ENCODE measurements at regions not wholly inside any gene's neighbourhood (a gene's known extent, or its start where the extent isn't known, plus 50 kb on each side); places are given as distances from the start of the nearest gene placed in this dataset.

- H3K9me3 ChIP-seq (ENCODE audit: control insufficient read depth, insufficient read depth, low read depth, low read length), result peaks cover 11% of the 10 kb centered on the region
- H3K27me3 ChIP-seq (ENCODE audit: control insufficient read depth, insufficient read depth, low read length), result peaks cover 4% of the 10 kb centered on the region
- no peaks in the 10 kb centered on the region for H3K36me3 ChIP-seq (ENCODE audit: control insufficient read depth, insufficient read depth, low read length)
- no peaks in the 10 kb centered on the region for H3K4me1 ChIP-seq (ENCODE audit: control insufficient read depth, insufficient read depth, low read length)
- ATAC-seq (no peak), DNase-seq (ENCODE audit: low read depth, low spot score) (no peak)
- no TSS peak for BruUV-seq (replicated peaks)
- in situ Hi-C loops (cut with HindIII; ENCODE audit: low pct_unique_long_range_greater_than_20kb, low sequenced_read_pairs), result no loop called here
- H3K4me3 ChIP-seq (ENCODE audit: low read depth in 2 of 2, low read length in 2 of 2), result no peak overlapping the region
- TF ChIP-seq, protein P1, sequence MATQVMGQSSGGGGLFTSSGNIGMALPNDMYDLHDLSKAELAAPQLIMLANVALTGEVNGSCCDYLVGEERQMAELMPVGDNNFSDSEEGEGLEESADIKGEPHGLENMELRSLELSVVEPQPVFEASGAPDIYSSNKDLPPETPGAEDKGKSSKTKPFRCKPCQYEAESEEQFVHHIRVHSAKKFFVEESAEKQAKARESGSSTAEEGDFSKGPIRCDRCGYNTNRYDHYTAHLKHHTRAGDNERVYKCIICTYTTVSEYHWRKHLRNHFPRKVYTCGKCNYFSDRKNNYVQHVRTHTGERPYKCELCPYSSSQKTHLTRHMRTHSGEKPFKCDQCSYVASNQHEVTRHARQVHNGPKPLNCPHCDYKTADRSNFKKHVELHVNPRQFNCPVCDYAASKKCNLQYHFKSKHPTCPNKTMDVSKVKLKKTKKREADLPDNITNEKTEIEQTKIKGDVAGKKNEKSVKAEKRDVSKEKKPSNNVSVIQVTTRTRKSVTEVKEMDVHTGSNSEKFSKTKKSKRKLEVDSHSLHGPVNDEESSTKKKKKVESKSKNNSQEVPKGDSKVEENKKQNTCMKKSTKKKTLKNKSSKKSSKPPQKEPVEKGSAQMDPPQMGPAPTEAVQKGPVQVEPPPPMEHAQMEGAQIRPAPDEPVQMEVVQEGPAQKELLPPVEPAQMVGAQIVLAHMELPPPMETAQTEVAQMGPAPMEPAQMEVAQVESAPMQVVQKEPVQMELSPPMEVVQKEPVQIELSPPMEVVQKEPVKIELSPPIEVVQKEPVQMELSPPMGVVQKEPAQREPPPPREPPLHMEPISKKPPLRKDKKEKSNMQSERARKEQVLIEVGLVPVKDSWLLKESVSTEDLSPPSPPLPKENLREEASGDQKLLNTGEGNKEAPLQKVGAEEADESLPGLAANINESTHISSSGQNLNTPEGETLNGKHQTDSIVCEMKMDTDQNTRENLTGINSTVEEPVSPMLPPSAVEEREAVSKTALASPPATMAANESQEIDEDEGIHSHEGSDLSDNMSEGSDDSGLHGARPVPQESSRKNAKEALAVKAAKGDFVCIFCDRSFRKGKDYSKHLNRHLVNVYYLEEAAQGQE (IDR thresholded peaks at IDR 0.05; ENCODE audit: insufficient read depth in 1 of 2, low read depth in 2 of 2, low read length in 1 of 2), result no peak
- TF ChIP-seq, protein P2, sequence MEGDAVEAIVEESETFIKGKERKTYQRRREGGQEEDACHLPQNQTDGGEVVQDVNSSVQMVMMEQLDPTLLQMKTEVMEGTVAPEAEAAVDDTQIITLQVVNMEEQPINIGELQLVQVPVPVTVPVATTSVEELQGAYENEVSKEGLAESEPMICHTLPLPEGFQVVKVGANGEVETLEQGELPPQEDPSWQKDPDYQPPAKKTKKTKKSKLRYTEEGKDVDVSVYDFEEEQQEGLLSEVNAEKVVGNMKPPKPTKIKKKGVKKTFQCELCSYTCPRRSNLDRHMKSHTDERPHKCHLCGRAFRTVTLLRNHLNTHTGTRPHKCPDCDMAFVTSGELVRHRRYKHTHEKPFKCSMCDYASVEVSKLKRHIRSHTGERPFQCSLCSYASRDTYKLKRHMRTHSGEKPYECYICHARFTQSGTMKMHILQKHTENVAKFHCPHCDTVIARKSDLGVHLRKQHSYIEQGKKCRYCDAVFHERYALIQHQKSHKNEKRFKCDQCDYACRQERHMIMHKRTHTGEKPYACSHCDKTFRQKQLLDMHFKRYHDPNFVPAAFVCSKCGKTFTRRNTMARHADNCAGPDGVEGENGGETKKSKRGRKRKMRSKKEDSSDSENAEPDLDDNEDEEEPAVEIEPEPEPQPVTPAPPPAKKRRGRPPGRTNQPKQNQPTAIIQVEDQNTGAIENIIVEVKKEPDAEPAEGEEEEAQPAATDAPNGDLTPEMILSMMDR (IDR thresholded peaks at IDR 0.05), result no peak
- no peak for TF ChIP-seq SIN3A (IDR thresholded peaks at IDR 0.05; ENCODE audit: borderline replicate concordance, insufficient read depth, low read depth, low read length)
- POLR2A ChIA-PET, result no interaction called here
- intact Hi-C loops (cut with micrococcal nuclease; ENCODE audit: unreplicated experiment), result no loop called here
- no peak overlapping the region for H3K27ac ChIP-seq (ENCODE audit: low read length)
- CTCF ChIA-PET, result no interaction called here
These were observed 79.5 kb upstream of the PCBD1 start for GRCh38 chr10:70967591-70968587.

DNA sequence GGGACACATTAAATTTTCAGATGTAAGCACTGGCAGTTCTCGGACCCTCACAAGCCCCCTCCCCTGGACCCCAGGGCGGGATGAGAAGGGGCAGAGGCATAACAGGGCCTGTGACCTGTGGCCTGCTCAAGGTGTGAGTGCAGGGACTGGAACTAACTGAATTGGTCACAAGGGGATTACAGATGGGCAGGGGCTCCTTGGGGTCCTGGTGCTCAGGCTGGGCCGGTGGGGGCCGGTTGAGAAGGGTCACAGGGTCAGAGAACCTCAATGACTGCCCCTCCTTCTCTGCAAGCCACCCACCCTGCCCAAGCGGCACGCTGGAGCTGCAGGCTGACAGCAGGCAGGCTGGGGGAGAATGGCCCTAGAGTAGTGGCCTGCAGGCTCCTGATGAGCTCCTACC, 80.8 kb upstream of the PCBD1 start:
- CTCF ChIA-PET, result no interaction called here
- no peaks in the 10 kb centered on the region for H3K36me3 ChIP-seq (ENCODE audit: control insufficient read depth, insufficient read depth, low read length)
- no peaks in the 10 kb centered on the region for H3K4me1 ChIP-seq (ENCODE audit: control insufficient read depth, insufficient read depth, low read length)
- peaks cover 6% of the 10 kb centered on the region for H3K27me3 ChIP-seq (ENCODE audit: control insufficient read depth, insufficient read depth, low read length)
- no peak for TF ChIP-seq TCF7L2 (IDR thresholded peaks at IDR 0.05; ENCODE audit: low read depth, low read length)
- no peak for TF ChIP-seq SIN3A (IDR thresholded peaks at IDR 0.05; ENCODE audit: borderline replicate concordance, insufficient read depth, low read depth, low read length)
- no peak for TF ChIP-seq POLR2AphosphoS5 (IDR thresholded peaks at IDR 0.05; ENCODE audit: low read depth, low read length)
- TF ChIP-seq, protein P2 (IDR thresholded peaks at IDR 0.05), result no peak
- TF ChIP-seq, protein P1 (IDR thresholded peaks at IDR 0.05; ENCODE audit: insufficient read depth in 1 of 2, low read depth in 2 of 2, low read length in 1 of 2), result no peak
- in situ Hi-C loops (cut with HindIII; ENCODE audit: low pct_unique_long_range_greater_than_20kb, low sequenced_read_pairs) (no loop called here), intact Hi-C loops (cut with micrococcal nuclease; ENCODE audit: unreplicated experiment) (no loop called here)
- no TSS peak for BruUV-seq (replicated peaks)
- no peak for ATAC-seq
- H3K4me3 ChIP-seq (ENCODE audit: low read depth in 2 of 2, low read length in 2 of 2), result no peak overlapping the region
- H3K9me3 ChIP-seq (ENCODE audit: control insufficient read depth, insufficient read depth, low read depth, low read length), result peaks cover 11% of the 10 kb centered on the region
- POLR2A ChIA-PET, result no interaction called here
- no peak for DNase-seq (ENCODE audit: low read depth, low spot score)
- no peak overlapping the region for H3K27ac ChIP-seq (ENCODE audit: low read length)

Measured in Panc1 (cell line).